LHCN-M2 (cell line): ENCODE measurements at regions not wholly inside any gene's neighbourhood (a gene's known extent, or its start where the extent isn't known, plus 50 kb on each side); places are given as distances from the start of the nearest gene placed in this dataset.
A peak's percentile ranks its signal among the peaks of the same experiment; 100 is the strongest.
"Not testable (repeated sequence)": the region's sequence is repeated elsewhere in the genome, so short reads cannot be mapped to it uniquely, and the experiment has no call there.

ENCODE experiments used
- DNase-seq: peaks from one replicate; pipeline ENCODE4 v3.0.0-alpha.2; 2012; ENCODE audit warnings: low read depth

GRCh38 chr5:176140138-176140537 lies 98.1 kb upstream of the SIMC1 start:
- DNase-seq, result not testable (repeated sequence)

GRCh38 chr5:176144508-176144907 lies 93.7 kb upstream of the SIMC1 start:
- no peak for DNase-seq

GRCh38 chr5:176149948-176150347 lies 88.3 kb upstream of the SIMC1 start:
- not testable (repeated sequence) for DNase-seq

- DNase-seq, result peak; percentile 3
These were observed 86.9 kb upstream of the SIMC1 start for GRCh38 chr5:176151281-176151680.

- no peak for DNase-seq
These were observed 85.9 kb upstream of the SIMC1 start for GRCh38 chr5:176152191-176152929.

- no peak for DNase-seq
These were observed 85.3 kb upstream of the SIMC1 start for GRCh38 chr5:176152930-176153311.

- DNase-seq, result no peak
These were observed 84.5 kb upstream of the SIMC1 start for GRCh38 chr5:176153741-176154140.

GRCh38 chr5:176154821-176155220 lies 83.4 kb upstream of the SIMC1 start:
- no peak for DNase-seq

- DNase-seq, result no peak
These were observed 82.3 kb upstream of the SIMC1 start for GRCh38 chr5:176155922-176156359.

GRCh38 chr5:176157656-176158055 lies 80.6 kb upstream of the SIMC1 start:
- peak; percentile 7 for DNase-seq

GRCh38 chr5:176161431-176161830 lies 76.8 kb upstream of the SIMC1 start:
- DNase-seq, result no peak

- no peak for DNase-seq
These were observed 76.0 kb upstream of the SIMC1 start for GRCh38 chr5:176162198-176162597.

GRCh38 chr5:176162888-176163287 lies 75.3 kb upstream of the SIMC1 start:
- DNase-seq, result no peak

GRCh38 chr5:176166427-176166826 lies 71.8 kb upstream of the SIMC1 start:
- DNase-seq, result peak; percentile 39

- peak; percentile 29 for DNase-seq
These were observed 70.4 kb upstream of the SIMC1 start for GRCh38 chr5:176167800-176168199.

- no peak for DNase-seq
These were observed 68.7 kb upstream of the SIMC1 start for GRCh38 chr5:176169393-176170063.

GRCh38 chr5:176170084-176170483 lies 68.1 kb upstream of the SIMC1 start:
- no peak for DNase-seq

GRCh38 chr5:176171171-176171760 lies 67.0 kb upstream of the SIMC1 start:
- no peak for DNase-seq

GRCh38 chr5:176172246-176172645 lies 66.0 kb upstream of the SIMC1 start:
- DNase-seq, result no peak

- DNase-seq, result no peak
These were observed 64.6 kb upstream of the SIMC1 start for GRCh38 chr5:176173647-176174046.

GRCh38 chr5:176174345-176175025 lies 63.7 kb upstream of the SIMC1 start:
- no peak for DNase-seq
